Kidney epithelial cell (primary cell): ENCODE measurements at regions not wholly inside any gene's neighbourhood (a gene's known extent, or its start where the extent isn't known, plus 50 kb on each side); places are given as distances from the start of the nearest gene placed in this dataset.

Experiments used
- DNase-seq: peaks from one replicate; pipeline ENCODE4 v3.0.0-alpha.2; 2010; ENCODE audit warnings: low read depth
- H3K27me3 ChIP-seq: 2 replicates; pipeline ENCODE4 v1.6.0; 2011; ENCODE audit warnings: low read length; ENCODE audit not compliant: control insufficient read depth, insufficient read depth
- H3K36me3 ChIP-seq: 2 replicates; pipeline ENCODE4 v1.5.1; 2011; ENCODE audit warnings: low read length; ENCODE audit not compliant: control insufficient read depth, insufficient read depth
- H3K4me3 ChIP-seq: 2 replicates; pipeline ENCODE4 v1.5.1; 2011; ENCODE audit warnings: low read depth, mild to moderate bottlenecking, control low read depth, low read length
- TF ChIP-seq, protein P1 (sequence below): IDR thresholded peaks from 2 replicates; pipeline ENCODE4 v1.5.1; 2011; ENCODE audit warnings: mild to moderate bottlenecking, moderate library complexity, low read length, control low read depth, inconsistent platforms; ENCODE audit not compliant: insufficient read depth, poor library complexity, severe bottlenecking

DNA sequence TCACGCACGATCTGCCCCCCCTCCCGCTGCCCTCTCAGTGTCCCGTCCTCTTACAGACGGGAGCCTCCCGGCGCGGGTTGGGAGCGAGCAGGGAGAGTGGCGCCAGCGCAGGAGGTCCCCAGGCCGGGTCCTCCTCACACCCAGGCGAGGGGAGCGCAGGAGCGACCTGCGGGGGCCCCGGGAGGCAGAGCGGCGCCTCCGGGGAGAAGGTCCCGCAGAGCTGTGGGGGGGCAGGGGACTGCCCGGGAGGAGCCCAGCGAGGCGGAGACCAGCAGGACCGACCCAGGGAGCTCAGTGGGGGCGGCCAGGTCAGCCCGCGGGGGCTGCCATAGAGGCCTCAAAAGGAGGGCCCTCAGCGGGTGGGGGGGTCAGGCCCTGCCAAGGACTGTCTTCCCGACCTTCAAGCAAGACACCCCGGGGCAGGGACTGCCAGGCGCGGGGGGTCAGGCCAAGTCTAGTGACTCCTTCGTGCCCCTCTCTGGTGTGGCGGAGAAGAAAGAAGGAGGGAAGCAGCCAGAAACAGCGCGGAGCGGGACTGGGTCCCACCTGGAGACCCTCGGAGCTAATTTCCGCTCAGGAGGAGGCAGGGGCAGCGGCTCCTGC is 123.3 kb upstream of the ERCC6L2 start:
- Histone ChIP-seq H3K36me3 (no peaks in the 10 kb centered on the region), H3K27me3 (peaks cover 7% of the 10 kb centered on the region), H3K4me3 (peak overlapping the region; percentile 11)
- TF ChIP-seq, protein P1, sequence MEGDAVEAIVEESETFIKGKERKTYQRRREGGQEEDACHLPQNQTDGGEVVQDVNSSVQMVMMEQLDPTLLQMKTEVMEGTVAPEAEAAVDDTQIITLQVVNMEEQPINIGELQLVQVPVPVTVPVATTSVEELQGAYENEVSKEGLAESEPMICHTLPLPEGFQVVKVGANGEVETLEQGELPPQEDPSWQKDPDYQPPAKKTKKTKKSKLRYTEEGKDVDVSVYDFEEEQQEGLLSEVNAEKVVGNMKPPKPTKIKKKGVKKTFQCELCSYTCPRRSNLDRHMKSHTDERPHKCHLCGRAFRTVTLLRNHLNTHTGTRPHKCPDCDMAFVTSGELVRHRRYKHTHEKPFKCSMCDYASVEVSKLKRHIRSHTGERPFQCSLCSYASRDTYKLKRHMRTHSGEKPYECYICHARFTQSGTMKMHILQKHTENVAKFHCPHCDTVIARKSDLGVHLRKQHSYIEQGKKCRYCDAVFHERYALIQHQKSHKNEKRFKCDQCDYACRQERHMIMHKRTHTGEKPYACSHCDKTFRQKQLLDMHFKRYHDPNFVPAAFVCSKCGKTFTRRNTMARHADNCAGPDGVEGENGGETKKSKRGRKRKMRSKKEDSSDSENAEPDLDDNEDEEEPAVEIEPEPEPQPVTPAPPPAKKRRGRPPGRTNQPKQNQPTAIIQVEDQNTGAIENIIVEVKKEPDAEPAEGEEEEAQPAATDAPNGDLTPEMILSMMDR: no peak
- DNase-seq: no peak

GRCh38 chr9:95751520-95751790 is 124.0 kb upstream of the ERCC6L2 start:
- TF ChIP-seq, protein P1: no peak
- Histone ChIP-seq H3K36me3 (no peaks in the 10 kb centered on the region), H3K27me3 (peaks cover 7% of the 10 kb centered on the region), H3K4me3 (no peak overlapping the region)
- DNase-seq: no peak

DNA sequence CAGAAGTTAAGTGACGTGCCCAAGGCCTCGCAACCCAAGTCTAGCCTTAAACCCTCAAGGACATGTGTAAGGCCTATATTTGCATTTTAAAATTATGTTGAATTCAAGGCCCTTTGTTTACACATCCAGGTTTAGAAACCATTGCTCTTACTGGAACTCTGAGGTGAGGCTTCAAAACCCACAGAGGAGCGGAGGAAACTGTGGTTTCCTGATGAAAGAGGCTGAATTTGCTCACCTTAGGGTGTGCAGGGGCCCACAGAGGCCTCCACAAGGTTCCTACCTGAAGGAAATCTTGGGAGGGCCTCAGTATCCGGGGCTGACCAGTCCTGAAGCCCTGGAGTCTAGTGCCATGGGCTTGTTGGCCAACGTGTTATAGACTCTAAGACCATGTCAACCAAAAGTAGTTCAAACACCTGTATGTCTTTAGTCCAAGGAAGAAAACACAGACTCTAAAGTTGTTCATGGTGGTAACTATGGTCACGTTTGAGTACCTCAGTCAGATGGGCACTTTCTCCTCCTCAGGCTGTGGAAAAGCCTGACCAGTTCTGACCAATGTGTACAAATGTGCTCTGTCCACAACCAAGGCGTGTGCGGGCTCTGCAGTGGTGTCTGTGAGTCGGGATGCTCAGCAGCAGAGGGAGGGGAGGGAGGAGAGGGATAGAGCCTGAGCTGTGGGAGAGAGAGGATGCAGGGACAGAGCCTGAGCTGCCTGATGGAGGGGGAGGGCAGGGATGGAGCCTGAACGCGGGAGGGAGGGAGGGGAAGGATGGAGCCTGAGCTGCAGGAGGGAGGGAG is 124.6 kb upstream of the ERCC6L2 start:
- TF ChIP-seq, protein P1: no peak
- no peaks in the 10 kb centered on the region for H3K36me3 ChIP-seq
- no peak for DNase-seq
- H3K4me3 ChIP-seq: no peak overlapping the region
- peaks cover 7% of the 10 kb centered on the region for H3K27me3 ChIP-seq

- DNase-seq: no peak
- Histone ChIP-seq H3K36me3 (no peaks in the 10 kb centered on the region), H3K4me3 (no peak overlapping the region), H3K27me3 (peaks cover 7% of the 10 kb centered on the region)
- TF ChIP-seq, protein P1: no peak
Observed at GRCh38 chr9:95749493-95749892, 126.0 kb upstream of the ERCC6L2 start.

DNA sequence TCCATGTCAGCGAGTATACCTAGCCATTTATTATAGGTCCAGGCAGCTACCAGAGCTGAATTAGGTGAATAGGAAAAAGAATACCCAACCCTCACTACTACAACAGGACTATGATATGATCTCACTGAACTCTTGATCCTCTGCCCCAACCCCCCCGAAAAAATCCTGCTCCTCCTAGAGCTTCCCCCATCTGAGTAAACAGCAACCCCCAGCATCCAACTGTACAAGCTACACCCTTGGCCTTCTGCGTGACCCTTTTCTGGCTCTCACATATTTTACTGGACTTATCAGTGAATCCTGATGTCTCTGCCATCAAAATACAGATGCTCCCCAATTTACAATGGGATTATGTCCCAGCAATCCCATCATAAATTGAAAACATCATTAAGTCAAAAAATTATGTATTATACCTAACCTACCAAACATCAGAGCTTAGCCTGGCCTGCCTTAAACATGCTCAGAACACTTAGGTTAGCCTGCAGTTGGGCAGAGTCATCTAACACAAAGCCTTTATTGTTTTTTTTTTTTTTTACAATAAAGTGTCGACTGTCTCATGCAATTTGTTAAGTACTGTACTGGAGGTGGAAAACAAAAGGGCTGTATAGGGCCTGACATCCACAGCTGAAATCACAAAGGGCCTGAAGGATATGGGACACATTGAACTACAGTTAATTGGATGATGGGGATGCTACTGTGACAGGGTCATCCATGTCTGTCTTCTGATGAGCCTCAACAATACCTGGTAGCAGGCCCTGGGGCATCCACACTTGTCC is 128.9 kb upstream of the ERCC6L2 start:
- H3K36me3 ChIP-seq: no peaks in the 10 kb centered on the region
- TF ChIP-seq, protein P1: no peak
- DNase-seq: no peak
- H3K4me3 ChIP-seq: no peak overlapping the region
- no peaks in the 10 kb centered on the region for H3K27me3 ChIP-seq
